ENCODE measurements at regions not wholly inside any gene's neighbourhood (a gene's known extent, or its start where the extent isn't known, plus 50 kb on each side); places are given as distances from the start of the nearest gene placed in this dataset.

DNA sequence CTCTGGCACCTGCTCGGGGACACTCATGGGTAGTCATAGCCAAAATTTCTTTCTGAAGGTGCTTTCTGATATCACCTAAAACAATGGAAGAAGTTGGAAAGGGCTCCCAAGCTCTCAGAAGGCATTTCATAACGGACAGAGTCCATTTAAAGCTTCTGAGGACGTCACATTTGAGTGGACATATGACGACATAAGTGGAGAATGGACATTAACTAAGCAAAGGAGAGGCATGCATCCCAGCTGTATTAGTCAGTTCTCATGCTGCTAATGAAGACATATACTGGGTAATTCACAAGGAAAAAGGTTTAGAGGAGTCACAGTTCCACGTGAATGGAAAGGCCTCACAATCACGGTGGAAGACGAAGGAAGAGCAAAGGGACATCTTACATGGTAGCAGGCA lies 260.2 kb upstream of the DYNLRB2 start:
- no peaks in the 10 kb centered on the region for H3K36me3 Mint-ChIP-seq (ENCODE audit: low read depth)
- H3K9me3 Mint-ChIP-seq = no peaks in the 10 kb centered on the region
- H3K4me1 Mint-ChIP-seq (ENCODE audit: low read depth) = no peaks in the 10 kb centered on the region
- no peak overlapping the region for H3K27ac Mint-ChIP-seq
- no peak overlapping the region for H3K4me3 Mint-ChIP-seq
- H3K27me3 Mint-ChIP-seq = peaks cover 30% of the 10 kb centered on the region

DNA sequence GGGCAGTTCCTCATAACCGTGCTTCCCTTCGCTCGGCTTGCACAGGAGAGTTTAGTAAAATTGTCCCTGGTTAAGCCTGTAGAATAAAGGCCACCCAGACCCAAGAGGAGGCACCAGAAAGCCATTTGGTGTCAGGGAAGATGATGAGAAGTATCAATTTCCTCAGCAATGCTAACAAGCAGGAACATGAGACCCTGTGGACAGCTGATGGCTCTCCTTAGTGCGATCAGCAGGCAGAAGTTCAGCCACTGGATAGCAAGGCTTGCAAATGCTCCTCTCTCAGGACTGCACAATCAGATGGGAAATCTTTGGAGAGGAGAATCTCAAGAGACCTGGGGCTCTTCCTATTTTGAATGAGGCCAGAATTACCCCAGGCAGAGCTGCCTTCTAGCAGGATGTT lies 261.1 kb upstream of the DYNLRB2 start:
- Mint-ChIP-seq H3K27me3 (peaks cover 30% of the 10 kb centered on the region), H3K9me3 (no peaks in the 10 kb centered on the region), H3K4me3 (no peak overlapping the region), H3K27ac (no peak overlapping the region), H3K4me1 (ENCODE audit: low read depth) (peaks cover under 1% of the 10 kb centered on the region), H3K36me3 (ENCODE audit: low read depth) (no peaks in the 10 kb centered on the region)

DNA sequence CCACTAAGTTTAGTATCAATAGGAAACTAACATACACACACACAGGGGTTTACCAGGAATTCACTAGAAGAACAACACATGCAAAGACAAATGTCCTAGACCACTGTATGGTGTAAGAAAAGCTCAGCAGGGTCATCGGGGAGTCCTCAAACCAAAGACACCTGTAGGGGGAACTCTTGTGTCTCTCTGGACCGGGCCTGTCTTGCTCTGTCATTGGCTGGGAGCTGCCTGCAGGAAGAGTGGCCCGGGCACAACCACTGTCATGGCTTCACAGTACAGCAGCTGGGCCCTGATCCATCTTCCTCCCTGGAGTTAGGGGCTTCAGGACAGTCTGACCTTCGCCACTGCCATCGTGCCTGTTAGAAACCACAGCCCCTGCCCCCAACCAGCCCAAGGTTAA lies 263.6 kb upstream of the DYNLRB2 start:
- no peaks in the 10 kb centered on the region for H3K9me3 Mint-ChIP-seq

DNA sequence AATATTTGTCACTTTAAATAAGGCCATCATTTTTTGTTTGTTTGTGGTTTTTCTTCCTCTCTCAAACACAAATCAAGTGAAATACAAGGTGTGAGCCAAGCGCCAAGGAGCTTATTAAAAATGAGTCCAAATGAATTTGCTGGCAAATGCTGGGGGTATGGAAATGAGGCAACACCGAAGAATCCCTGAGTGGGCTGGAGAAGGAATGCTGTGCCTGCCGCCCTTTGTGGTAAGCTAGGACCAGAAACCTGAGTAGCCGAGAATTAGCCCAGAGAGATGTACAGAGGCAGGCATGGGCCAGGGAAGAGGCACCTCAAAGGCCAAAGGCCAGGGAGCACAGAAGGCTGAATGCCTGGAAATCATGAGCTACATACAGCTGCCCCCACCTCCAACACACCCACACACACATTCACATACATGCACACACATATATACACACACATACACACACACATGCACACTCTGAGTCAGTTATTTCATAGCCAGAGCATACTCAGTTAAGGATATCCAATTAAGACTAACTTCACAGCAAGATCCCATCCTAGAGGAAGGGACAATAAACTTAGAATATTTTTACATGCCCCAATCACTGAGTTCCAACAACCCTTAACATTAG lies 266.1 kb upstream of the DYNLRB2 start:
- Mint-ChIP-seq H3K27me3 (peaks cover 19% of the 10 kb centered on the region), H3K4me1 (ENCODE audit: low read depth) (peaks cover 3% of the 10 kb centered on the region), H3K4me3 (no peak overlapping the region), H3K27ac (no peak overlapping the region), H3K36me3 (ENCODE audit: low read depth) (no peaks in the 10 kb centered on the region), H3K9me3 (peaks cover 7% of the 10 kb centered on the region)

More for the DNA sequence above, 263.6 kb upstream of the DYNLRB2 start:
- Mint-ChIP-seq H3K36me3 (ENCODE audit: low read depth) (no peaks in the 10 kb centered on the region), H3K27me3 (peaks cover 20% of the 10 kb centered on the region), H3K27ac (no peak overlapping the region), H3K4me1 (ENCODE audit: low read depth) (peaks cover 3% of the 10 kb centered on the region), H3K4me3 (no peak overlapping the region)

GRCh38 chr16:80273635-80274538 lies 266.9 kb upstream of the DYNLRB2 start:
- Mint-ChIP-seq H3K27ac (no peak overlapping the region), H3K4me1 (ENCODE audit: low read depth) (peaks cover 3% of the 10 kb centered on the region), H3K9me3 (peaks cover 7% of the 10 kb centered on the region), H3K36me3 (ENCODE audit: low read depth) (no peaks in the 10 kb centered on the region), H3K4me3 (no peak overlapping the region), H3K27me3 (peaks cover 19% of the 10 kb centered on the region)

DNA sequence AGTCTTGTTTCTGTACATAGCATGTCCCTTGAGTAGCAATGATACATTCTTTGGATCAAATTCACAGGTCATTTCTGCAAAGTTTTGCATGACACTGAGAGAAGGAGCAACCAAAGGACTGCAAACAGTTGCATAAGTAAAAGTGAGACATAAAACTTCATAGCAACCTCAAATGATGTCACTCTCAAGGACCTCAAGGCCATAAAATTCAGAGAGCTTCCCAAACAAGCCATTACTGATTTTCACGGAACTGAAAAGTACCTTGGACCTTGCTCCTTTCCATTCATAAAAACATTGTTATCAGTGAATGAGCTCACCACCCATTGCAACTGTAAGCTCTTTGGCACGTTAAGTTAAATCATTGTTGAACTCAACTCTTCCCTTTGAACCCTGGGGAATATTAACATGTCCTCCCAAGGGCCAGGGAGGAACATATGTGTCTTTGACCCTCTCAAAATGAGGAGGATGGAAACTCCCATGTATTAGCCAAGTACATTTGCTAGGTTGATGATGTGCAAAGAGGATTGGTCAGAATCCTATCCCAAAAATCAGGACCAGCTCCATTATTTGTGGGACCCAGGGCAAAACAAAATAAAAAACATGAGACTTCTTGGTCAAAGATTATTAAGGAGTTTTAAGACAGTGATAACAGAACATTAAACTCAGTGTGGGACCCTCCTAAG lies 275.0 kb upstream of the DYNLRB2 start:
- Mint-ChIP-seq H3K27me3 (peaks cover 14% of the 10 kb centered on the region), H3K4me3 (no peak overlapping the region), H3K9me3 (no peaks in the 10 kb centered on the region), H3K4me1 (ENCODE audit: low read depth) (no peaks in the 10 kb centered on the region), H3K27ac (no peak overlapping the region), H3K36me3 (ENCODE audit: low read depth) (no peaks in the 10 kb centered on the region)

DNA sequence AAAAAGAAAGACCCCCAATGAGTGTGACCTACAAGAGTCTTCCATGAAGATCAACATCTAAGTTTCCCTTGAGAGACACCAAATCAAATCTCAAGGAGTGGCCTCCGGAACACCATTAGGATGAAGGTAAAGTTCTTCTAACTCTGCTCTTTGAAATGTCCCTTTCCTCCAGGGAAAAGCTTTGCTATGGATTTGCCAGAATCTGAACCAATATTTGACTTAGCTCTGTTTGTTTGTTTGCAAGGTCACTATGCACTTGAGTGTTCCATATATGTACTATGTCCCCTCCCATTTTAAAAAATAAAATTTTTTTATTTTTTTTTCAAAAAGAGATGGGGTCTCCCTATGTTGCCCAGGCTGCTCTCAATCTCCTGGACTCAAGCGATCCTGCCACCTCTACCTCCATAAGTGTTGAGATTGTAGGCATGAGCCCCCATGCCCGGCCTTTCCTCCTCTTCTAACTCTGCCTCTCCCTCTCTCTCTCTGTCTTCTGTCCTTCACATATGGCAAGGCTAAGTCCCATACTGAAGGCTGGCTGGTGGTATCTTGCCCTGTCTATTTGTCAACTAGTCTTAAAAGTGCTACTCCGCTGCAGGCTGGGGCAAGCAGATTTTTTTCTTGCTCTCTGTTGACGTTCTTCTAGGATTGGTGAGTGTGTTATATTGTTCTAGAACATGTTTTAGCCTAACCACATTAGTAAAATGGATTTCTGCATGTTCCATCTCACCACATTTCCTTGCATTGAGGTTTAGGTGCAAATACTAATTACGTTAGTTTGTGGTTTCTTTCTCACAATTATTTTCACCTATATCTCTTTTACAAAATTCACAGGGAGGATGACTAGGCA lies 276.7 kb upstream of the DYNLRB2 start:
- Mint-ChIP-seq H3K27me3 (peaks cover 17% of the 10 kb centered on the region), H3K36me3 (ENCODE audit: low read depth) (no peaks in the 10 kb centered on the region), H3K9me3 (no peaks in the 10 kb centered on the region), H3K27ac (no peak overlapping the region), H3K4me1 (ENCODE audit: low read depth) (no peaks in the 10 kb centered on the region), H3K4me3 (no peak overlapping the region)

GRCh38 chr16:80263181-80263823 lies 277.5 kb upstream of the DYNLRB2 start:
- no peaks in the 10 kb centered on the region for H3K4me1 Mint-ChIP-seq (ENCODE audit: low read depth)
- H3K9me3 Mint-ChIP-seq = no peaks in the 10 kb centered on the region
- no peak overlapping the region for H3K4me3 Mint-ChIP-seq
- H3K27ac Mint-ChIP-seq = no peak overlapping the region
- no peaks in the 10 kb centered on the region for H3K36me3 Mint-ChIP-seq (ENCODE audit: low read depth)
- H3K27me3 Mint-ChIP-seq = peaks cover 17% of the 10 kb centered on the region

DNA sequence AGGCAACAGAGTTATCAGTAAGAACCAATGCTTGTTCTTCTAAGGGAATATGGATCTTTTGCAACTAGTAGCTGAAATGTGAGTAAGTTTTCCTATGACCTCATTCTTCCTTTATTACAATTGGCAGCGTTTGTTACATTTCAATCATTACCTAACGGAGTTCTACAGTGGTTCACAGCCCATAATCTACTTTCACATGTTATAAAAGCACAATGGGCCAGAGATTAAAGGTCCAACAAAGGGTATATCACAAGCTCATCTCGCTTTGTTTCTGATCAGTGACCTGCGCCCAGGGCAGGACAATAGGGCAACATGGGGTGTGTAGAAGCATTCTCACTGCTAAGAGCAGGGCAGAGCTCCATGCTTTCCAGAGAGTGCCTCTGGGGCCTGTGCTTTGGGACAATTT lies 279.9 kb upstream of the DYNLRB2 start:
- Mint-ChIP-seq H3K4me1 (ENCODE audit: low read depth) (no peaks in the 10 kb centered on the region), H3K4me3 (no peak overlapping the region), H3K9me3 (no peaks in the 10 kb centered on the region), H3K27me3 (peaks cover 12% of the 10 kb centered on the region), H3K27ac (no peak overlapping the region), H3K36me3 (ENCODE audit: low read depth) (no peaks in the 10 kb centered on the region)

DNA sequence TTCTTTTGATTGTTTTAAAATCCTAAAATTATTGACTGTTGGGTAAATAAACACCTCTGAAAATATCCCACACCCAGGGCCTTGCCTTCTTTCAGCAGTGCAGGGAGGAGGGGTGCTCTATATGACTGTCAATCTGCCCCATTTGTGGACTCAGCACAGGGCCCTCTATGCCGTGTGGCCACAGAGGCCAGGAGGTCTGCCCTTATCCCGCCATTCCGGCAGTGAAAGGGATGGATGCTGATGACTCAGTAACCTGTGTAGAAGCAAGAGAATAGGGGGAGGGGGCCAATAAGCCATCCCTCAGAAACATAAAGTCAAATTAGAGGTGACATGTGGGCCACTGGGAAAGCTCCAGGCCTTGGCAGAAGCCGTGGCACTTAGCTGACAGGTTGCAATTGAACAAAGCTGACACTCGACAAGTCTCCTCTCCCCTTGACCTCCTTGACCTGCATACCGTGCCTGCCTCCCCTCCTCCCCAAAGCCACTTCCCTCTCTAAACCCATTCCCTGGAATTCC lies 281.4 kb upstream of the DYNLRB2 start:
- no peak overlapping the region for H3K4me3 Mint-ChIP-seq
- H3K27me3 Mint-ChIP-seq = peaks cover 12% of the 10 kb centered on the region
- H3K36me3 Mint-ChIP-seq (ENCODE audit: low read depth) = no peaks in the 10 kb centered on the region
- no peaks in the 10 kb centered on the region for H3K4me1 Mint-ChIP-seq (ENCODE audit: low read depth)
- no peaks in the 10 kb centered on the region for H3K9me3 Mint-ChIP-seq
- no peak overlapping the region for H3K27ac Mint-ChIP-seq

DNA sequence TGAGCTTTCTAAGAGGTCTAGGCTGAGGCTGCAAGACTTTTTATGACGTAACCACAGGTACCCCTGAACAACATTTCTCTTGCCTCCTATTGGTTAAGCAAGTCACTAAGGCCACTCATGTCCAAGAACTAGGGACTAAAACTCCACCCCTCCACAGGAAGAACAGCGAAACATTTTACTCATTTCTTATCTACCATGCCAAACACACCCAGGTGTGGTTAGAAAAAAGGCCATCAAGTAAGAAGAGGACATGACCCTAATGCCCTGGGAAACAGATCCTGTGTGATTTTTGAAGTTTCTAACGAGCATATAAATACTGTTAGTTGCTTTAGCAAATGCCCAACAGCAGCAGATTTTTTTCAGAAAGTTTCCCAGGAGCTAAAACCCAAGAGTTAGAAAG lies 282.4 kb upstream of the DYNLRB2 start:
- Mint-ChIP-seq H3K4me1 (ENCODE audit: low read depth) (no peaks in the 10 kb centered on the region), H3K27me3 (peaks cover 12% of the 10 kb centered on the region), H3K9me3 (no peaks in the 10 kb centered on the region), H3K36me3 (ENCODE audit: low read depth) (no peaks in the 10 kb centered on the region), H3K27ac (no peak overlapping the region), H3K4me3 (no peak overlapping the region)

DNA sequence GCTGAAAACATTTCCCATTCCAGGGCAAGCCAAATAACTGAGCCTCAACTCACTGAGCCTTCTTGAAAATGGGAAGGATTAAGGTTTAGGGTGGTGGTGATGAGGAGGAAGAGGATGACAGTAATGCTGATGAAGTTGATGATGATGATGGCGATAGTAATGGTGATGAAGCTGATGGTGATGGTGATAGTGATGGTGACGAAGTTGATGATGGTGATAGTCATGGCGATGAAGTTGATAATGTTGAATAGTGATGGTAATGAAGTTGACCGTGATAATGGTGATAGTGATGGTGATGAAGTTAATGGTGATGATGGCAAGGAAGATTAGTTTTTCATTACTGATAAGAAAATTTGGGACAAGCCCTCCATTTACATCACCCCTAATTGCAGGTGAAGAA lies 285.8 kb upstream of the DYNLRB2 start:
- Mint-ChIP-seq H3K9me3 (no peaks in the 10 kb centered on the region), H3K4me3 (no peak overlapping the region), H3K27me3 (peaks cover 12% of the 10 kb centered on the region)

GRCh38 chr16:80253741-80254140 lies 287.1 kb upstream of the DYNLRB2 start:
- Mint-ChIP-seq H3K4me1 (ENCODE audit: low read depth) (no peaks in the 10 kb centered on the region), H3K9me3 (no peaks in the 10 kb centered on the region), H3K27ac (no peak overlapping the region), H3K36me3 (ENCODE audit: low read depth) (no peaks in the 10 kb centered on the region), H3K27me3 (peaks cover 18% of the 10 kb centered on the region), H3K4me3 (no peak overlapping the region)

More for the DNA sequence above, 285.8 kb upstream of the DYNLRB2 start:
- Mint-ChIP-seq H3K4me1 (ENCODE audit: low read depth) (no peaks in the 10 kb centered on the region), H3K27ac (no peak overlapping the region), H3K36me3 (ENCODE audit: low read depth) (no peaks in the 10 kb centered on the region)

DNA sequence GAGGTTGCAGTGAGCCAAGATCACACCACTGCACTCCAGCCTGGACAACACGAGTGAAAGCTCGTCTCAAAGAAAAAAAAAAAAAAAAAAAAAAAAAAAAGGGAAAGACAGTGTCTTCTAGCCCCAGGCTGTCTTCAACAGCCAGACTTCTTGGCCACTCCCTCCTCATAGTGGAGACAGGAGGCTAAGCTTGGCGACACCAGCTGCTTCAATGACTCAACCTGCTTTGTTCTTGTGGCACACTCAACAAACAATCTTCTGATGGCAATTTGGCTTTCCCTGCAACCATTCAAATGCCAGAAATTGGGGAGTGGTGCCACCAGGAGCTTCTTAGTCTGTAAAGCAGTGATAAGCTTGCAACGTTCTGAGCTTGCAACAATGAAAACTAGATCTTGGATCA lies 290.4 kb upstream of the DYNLRB2 start:
- no peaks in the 10 kb centered on the region for H3K4me1 Mint-ChIP-seq (ENCODE audit: low read depth)
- no peaks in the 10 kb centered on the region for H3K9me3 Mint-ChIP-seq
- no peaks in the 10 kb centered on the region for H3K36me3 Mint-ChIP-seq (ENCODE audit: low read depth)
- peaks cover 18% of the 10 kb centered on the region for H3K27me3 Mint-ChIP-seq
- no peak overlapping the region for H3K27ac Mint-ChIP-seq
- H3K4me3 Mint-ChIP-seq = no peak overlapping the region
